HCT116 (cell line): ENCODE measurements at regions not wholly inside any gene's neighbourhood (a gene's known extent, or its start where the extent isn't known, plus 50 kb on each side); places are given as distances from the start of the nearest gene placed in this dataset.

Source experiments
- ATAC-seq: fragments of 200-7000 bp; cut with Tn5 transposase; 2 replicates; pipeline ENCODE4 v1.9.1; 2020; ENCODE audit warnings: mild to moderate bottlenecking, moderate library complexity
- BruUV-seq: library from RNA; stranded (reverse); fragments of 400-500 nt; replicated peaks from 2 replicates; lab custom pipeline; 2021; lab: Mats Ljungman, UMichigan
- CTCF ChIA-PET: fragments of 300-600 bp; sonication (Branson Sonifier 250); formaldehyde crosslinking; loops from one replicate; lab custom pipeline; 2021; ENCODE audit warnings: antibody characterized with exemption; lab: Charles Lee
- POLR2A ChIA-PET: fragments of 300-600, 350-600 bp; sonication (Branson Sonifier 250); formaldehyde crosslinking; loops from one replicate; lab custom pipeline; 2021; ENCODE audit warnings: antibody characterized with exemption; lab: Charles Lee
- RAD21 ChIA-PET, 2 experiments: fragments of 300-600 bp; sonication (Branson Sonifier 250); formaldehyde crosslinking; loops; one replicate each; lab custom pipeline; 2023; ENCODE audit warnings: low total read pairs in 2 of 2; ENCODE audit not compliant: uncharacterized antibody in 2 of 2, unreplicated experiment in 2 of 2, low non-redundant PET in 1 of 2; lab: Charles Lee
- DNase-seq: peaks from one replicate; pipeline ENCODE4 v3.0.0-alpha.2; 2010; ENCODE audit warnings: low read depth, low spot score
- H2AFZ ChIP-seq: fragments of 200-600 bp; shearing (Covaris generic), sonication (generic); 2 replicates; pipeline ENCODE4 v1.6.1; 2017; ENCODE audit warnings: low read depth, mixed run types, mixed read lengths, antibody characterized with exemption, low read length; ENCODE audit not compliant: poor library complexity, severe bottlenecking
- H3K27ac ChIP-seq: 2 replicates; pipeline ENCODE4 v1.5.1; 2012; ENCODE audit warnings: low read depth, low read length
- H3K27me3 ChIP-seq: fragments of 200-600 bp; sonication (generic); 2 replicates; pipeline ENCODE4 v1.6.1; 2016; ENCODE audit warnings: mixed run types, low read length, mixed read lengths; ENCODE audit not compliant: insufficient read depth
- H3K36me3 ChIP-seq, 2 experiments: fragments of 200-500 bp in 1 of 2; fragments of 200-600 bp in 1 of 2; sonication (Bioruptor generic) in 1 of 2; sonication (generic) in 1 of 2; 2 replicates each; pipeline versions ENCODE4 v1.5.1 to v1.6.1; 2014 to 2016; ENCODE audit warnings: low read length in 2 of 2, inconsistent platforms in 1 of 2, mixed read lengths in 1 of 2, mixed run types in 1 of 2; ENCODE audit not compliant: insufficient read depth in 2 of 2, control insufficient read depth in 1 of 2
- H3K4me1 ChIP-seq, 2 experiments: fragments of 200-600 bp in 1 of 2; sonication (generic) in 1 of 2; 2 replicates each; pipeline versions ENCODE4 v1.5.1 to v1.6.1; 2012 to 2017; ENCODE audit warnings: low read length in 2 of 2, inconsistent platforms in 1 of 2, mild to moderate bottlenecking in 1 of 2, mixed read lengths in 1 of 2, mixed run types in 1 of 2, moderate library complexity in 1 of 2; ENCODE audit not compliant: insufficient read depth in 2 of 2, control insufficient read depth in 1 of 2
- H3K4me2 ChIP-seq: fragments of 200-600 bp; sonication (generic); 2 replicates; pipeline ENCODE4 v1.6.1; 2017; ENCODE audit warnings: mixed run types, low read length, mixed read lengths
- H3K4me3 ChIP-seq, 2 experiments: fragments of 200-600 bp in 1 of 2; sonication (generic) in 1 of 2; replicated peaks in 1 of 2; 2 replicates each; pipeline ENCODE4 v1.5.1; 2011 to 2016; ENCODE audit warnings: low read length in 2 of 2, control low read depth in 1 of 2, low read depth in 1 of 2, mild to moderate bottlenecking in 1 of 2, mixed read lengths in 1 of 2, mixed run types in 1 of 2
- H3K79me2 ChIP-seq: fragments of 200-600 bp; sonication (generic); 2 replicates; pipeline ENCODE4 v1.6.1; 2017; ENCODE audit warnings: mild to moderate bottlenecking, mixed run types, low read length, moderate library complexity, mixed read lengths; ENCODE audit not compliant: insufficient read depth
- H3K9ac ChIP-seq: fragments of 200-600 bp; sonication (generic); 2 replicates; pipeline ENCODE4 v1.6.1; 2016; ENCODE audit warnings: low read length, mixed read lengths
- H3K9me2 ChIP-seq: fragments of 200-600 bp; sonication (generic), shearing (Covaris generic); 2 replicates; pipeline ENCODE4 v1.6.1; 2017; ENCODE audit warnings: mixed run types, mild to moderate bottlenecking, moderate library complexity; ENCODE audit not compliant: insufficient read depth
- H3K9me3 ChIP-seq, 2 experiments: fragments of 200-500 bp in 1 of 2; fragments of 200-600 bp in 1 of 2; sonication (Bioruptor generic) in 1 of 2; sonication (generic) in 1 of 2; 2 replicates each; pipeline ENCODE4 v1.6.1; 2014 to 2017; ENCODE audit warnings: low read length in 2 of 2, mixed read lengths in 2 of 2, inconsistent platforms in 1 of 2, low read depth in 1 of 2, mild to moderate bottlenecking in 1 of 2, mixed run types in 1 of 2, moderate library complexity in 1 of 2; ENCODE audit not compliant: control insufficient read depth in 1 of 2, insufficient read depth in 1 of 2
- H4K20me1 ChIP-seq: fragments of 200-600 bp; sonication (generic), shearing (Covaris generic); 2 replicates; pipeline ENCODE4 v1.6.1; 2017; ENCODE audit warnings: mixed run types, mild to moderate bottlenecking, moderate library complexity; ENCODE audit not compliant: insufficient read depth
- CBX3 ChIP-seq: IDR thresholded peaks from 2 replicates; pipeline ENCODE4 v1.6.1; 2012; ENCODE audit warnings: low read depth
- CEBPB ChIP-seq: IDR thresholded peaks from 2 replicates; pipeline ENCODE4 v1.6.1; 2012; ENCODE audit warnings: low read depth
- ELF1 ChIP-seq: IDR thresholded peaks from 2 replicates; pipeline ENCODE4 v1.6.1; 2012; ENCODE audit warnings: low read depth, borderline replicate concordance
- FOSL1 ChIP-seq: IDR thresholded peaks from 2 replicates; pipeline ENCODE4 v1.6.1; 2012; ENCODE audit warnings: low read depth
- JUND ChIP-seq: IDR thresholded peaks from 2 replicates; pipeline ENCODE4 v1.6.1; 2012
- POLR2A ChIP-seq: IDR thresholded peaks from 2 replicates; pipeline ENCODE4 v1.7.0; 2011; ENCODE audit warnings: borderline replicate concordance; ENCODE audit not compliant: insufficient read depth, insufficient read length; ENCODE audit errors: extremely low read depth
- RAD21 ChIP-seq: IDR thresholded peaks from 2 replicates; pipeline ENCODE4 v1.6.1; 2012; ENCODE audit warnings: low read depth, mild to moderate bottlenecking
- SRF ChIP-seq: IDR thresholded peaks from 2 replicates; pipeline ENCODE4 v1.6.1; 2012; ENCODE audit warnings: low read depth
- TCF7L2 ChIP-seq: IDR thresholded peaks from 2 replicates; pipeline ENCODE4 v1.7.0; 2011; ENCODE audit warnings: borderline replicate concordance, inconsistent platforms; ENCODE audit not compliant: insufficient read depth, insufficient read length; ENCODE audit errors: extremely low read depth
- ZFX ChIP-seq: fragments of 450-650 bp; IDR thresholded peaks from 2 replicates; pipeline ENCODE4 v1.6.1; 2017
- intact Hi-C: fragments of 100-400 bp; cut with micrococcal nuclease; formaldehyde crosslinking; loops from 2 replicates; pipeline ENCODE4 v1.10.0; 2022
- TF ChIP-seq, protein P1 (sequence below): IDR thresholded peaks from 2 replicates; pipeline ENCODE4 v1.6.1; 2012
- TF ChIP-seq, protein P2 (sequence below): IDR thresholded peaks from 2 replicates; pipeline ENCODE4 v1.6.1; 2011; ENCODE audit warnings: mild to moderate bottlenecking, low read length, moderate library complexity; ENCODE audit not compliant: insufficient replicate concordance; ENCODE audit errors: extremely low read depth

DNA sequence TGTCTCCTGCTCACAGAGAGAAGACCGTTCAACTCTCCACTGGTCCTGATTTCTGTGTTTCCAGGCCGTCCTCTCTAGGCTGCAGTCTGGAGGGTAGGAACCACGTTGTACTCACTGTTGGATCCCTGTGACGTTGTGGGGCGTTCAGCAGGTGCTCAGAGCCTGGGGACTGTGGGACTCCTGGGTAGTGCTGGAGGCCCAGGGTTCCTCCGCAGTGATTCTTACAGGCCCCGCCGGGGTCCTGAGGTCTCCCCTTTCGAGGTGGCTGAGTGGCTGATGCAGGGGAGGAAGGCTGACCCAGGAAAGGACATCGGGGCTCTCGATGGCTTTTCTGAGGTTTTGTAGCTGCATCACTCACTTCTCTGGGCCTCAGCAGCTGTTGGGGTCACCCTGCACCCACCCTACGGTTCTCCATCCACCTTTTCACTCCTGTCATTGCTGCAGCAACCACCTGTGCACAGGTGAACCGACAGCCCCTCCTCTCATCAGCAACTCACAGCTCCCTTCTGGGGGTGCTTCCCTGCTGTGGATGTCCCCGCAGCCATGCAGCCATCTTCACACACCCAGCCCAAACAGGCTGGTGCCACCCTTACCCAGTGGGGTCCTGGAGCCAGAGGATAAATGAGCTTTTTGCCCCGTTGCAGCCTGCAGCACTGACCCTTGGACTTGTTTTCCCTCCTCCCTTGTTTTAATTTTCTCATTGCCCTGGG lies 169.6 kb upstream of the HDAC4 start:
- no peak overlapping the region for H2AFZ ChIP-seq
- H4K20me1 ChIP-seq = no peaks in the 10 kb centered on the region
- no peaks in the 10 kb centered on the region for H3K9me3 ChIP-seq
- no TSS peak for BruUV-seq
- no peak overlapping the region for H3K4me3 ChIP-seq
- no peaks in the 10 kb centered on the region for H3K79me2 ChIP-seq
- intact Hi-C loops = no loop called here
- peaks cover 9% of the 10 kb centered on the region; the same call in 1 of the 2 replicates for H3K27me3 ChIP-seq
- no peaks in the 10 kb centered on the region for H3K36me3 ChIP-seq
- ChIA-PET RAD21 (no interaction called here), POLR2A (no interaction called here), CTCF (no interaction called here)
- DNase-seq (no peak), ATAC-seq (no peak)
- no peak overlapping the region for H3K27ac ChIP-seq
- TF ChIP-seq FOSL1 = no peak
- TF ChIP-seq, protein P1, sequence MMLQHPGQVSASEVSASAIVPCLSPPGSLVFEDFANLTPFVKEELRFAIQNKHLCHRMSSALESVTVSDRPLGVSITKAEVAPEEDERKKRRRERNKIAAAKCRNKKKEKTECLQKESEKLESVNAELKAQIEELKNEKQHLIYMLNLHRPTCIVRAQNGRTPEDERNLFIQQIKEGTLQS = no peak
- no peak for TF ChIP-seq CBX3
- TF ChIP-seq ZFX = no peak
- no peak for TF ChIP-seq POLR2A
- no peak for TF ChIP-seq ELF1
- TF ChIP-seq SRF = no peak
- no peak for TF ChIP-seq CEBPB
- no peak for TF ChIP-seq TCF7L2
- TF ChIP-seq, protein P2, sequence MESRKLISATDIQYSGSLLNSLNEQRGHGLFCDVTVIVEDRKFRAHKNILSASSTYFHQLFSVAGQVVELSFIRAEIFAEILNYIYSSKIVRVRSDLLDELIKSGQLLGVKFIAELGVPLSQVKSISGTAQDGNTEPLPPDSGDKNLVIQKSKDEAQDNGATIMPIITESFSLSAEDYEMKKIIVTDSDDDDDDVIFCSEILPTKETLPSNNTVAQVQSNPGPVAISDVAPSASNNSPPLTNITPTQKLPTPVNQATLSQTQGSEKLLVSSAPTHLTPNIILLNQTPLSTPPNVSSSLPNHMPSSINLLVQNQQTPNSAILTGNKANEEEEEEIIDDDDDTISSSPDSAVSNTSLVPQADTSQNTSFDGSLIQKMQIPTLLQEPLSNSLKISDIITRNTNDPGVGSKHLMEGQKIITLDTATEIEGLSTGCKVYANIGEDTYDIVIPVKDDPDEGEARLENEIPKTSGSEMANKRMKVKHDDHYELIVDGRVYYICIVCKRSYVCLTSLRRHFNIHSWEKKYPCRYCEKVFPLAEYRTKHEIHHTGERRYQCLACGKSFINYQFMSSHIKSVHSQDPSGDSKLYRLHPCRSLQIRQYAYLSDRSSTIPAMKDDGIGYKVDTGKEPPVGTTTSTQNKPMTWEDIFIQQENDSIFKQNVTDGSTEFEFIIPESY = no peak
- no peak for TF ChIP-seq RAD21
- no peak for TF ChIP-seq JUND
- H3K9me2 ChIP-seq = no peaks in the 10 kb centered on the region
- no peak overlapping the region for H3K4me2 ChIP-seq
- H3K9ac ChIP-seq = no peak overlapping the region
- H3K4me1 ChIP-seq = no peaks in the 10 kb centered on the region
